Mesendoderm (in vitro differentiated cells): ENCODE measurements at regions not wholly inside any gene's neighbourhood (a gene's known extent, or its start where the extent isn't known, plus 50 kb on each side); places are given as distances from the start of the nearest gene placed in this dataset.

Experiments
- DNase-seq: peaks from one replicate; pipeline ENCODE4 v3.0.0; 2013
- H2AK5ac ChIP-seq: 2 replicates; pipeline ENCODE4 v1.6.1; 2013; ENCODE audit warnings: low read length, inconsistent platforms
- H2BK120ac ChIP-seq: 2 replicates; pipeline ENCODE4 v1.6.1; 2013; ENCODE audit warnings: low read depth, mild to moderate bottlenecking, low read length, moderate library complexity, mixed read lengths
- H2BK15ac ChIP-seq: replicated peaks from 2 replicates; pipeline ENCODE4 v1.6.1; 2013; ENCODE audit warnings: low read depth, mild to moderate bottlenecking, moderate library complexity
- H2BK5ac ChIP-seq: 2 replicates; pipeline ENCODE4 v1.6.1; 2013; ENCODE audit warnings: low read length, inconsistent platforms
- H3K18ac ChIP-seq: 2 replicates; pipeline ENCODE4 v1.6.1; 2013; ENCODE audit warnings: mild to moderate bottlenecking, low read length, mixed read lengths
- H3K23ac ChIP-seq: one replicate; pipeline ENCODE4 v1.6.1; 2013; ENCODE audit warnings: low read length
- H3K27ac ChIP-seq: 2 replicates; pipeline ENCODE4 v1.5.1; 2013; ENCODE audit warnings: low read depth, mild to moderate bottlenecking, inconsistent platforms, low read length, moderate library complexity
- H3K27me3 ChIP-seq: 2 replicates; pipeline ENCODE4 v1.6.1; 2013; ENCODE audit warnings: low read length, control low read depth, mild to moderate bottlenecking, inconsistent platforms; ENCODE audit not compliant: insufficient read depth, poor library complexity
- H3K36me3 ChIP-seq: 2 replicates; pipeline ENCODE4 v1.6.1; 2013; ENCODE audit warnings: low read length, inconsistent platforms; ENCODE audit not compliant: control insufficient read depth, insufficient read depth
- H3K4ac ChIP-seq: one replicate; pipeline ENCODE4 v1.6.1; 2013; ENCODE audit warnings: low read depth, mild to moderate bottlenecking, low read length, moderate library complexity
- H3K4me1 ChIP-seq: 2 replicates; pipeline ENCODE4 v1.6.1; 2013; ENCODE audit warnings: low read depth, low read length, inconsistent platforms; ENCODE audit not compliant: control insufficient read depth
- H3K4me2 ChIP-seq: 2 replicates; pipeline ENCODE4 v1.6.1; 2013; ENCODE audit warnings: low read length
- H3K4me3 ChIP-seq: 2 replicates; pipeline ENCODE4 v1.5.1; 2013; ENCODE audit warnings: mild to moderate bottlenecking, low read length
- H3K56ac ChIP-seq: one replicate; pipeline ENCODE4 v1.6.1; 2013; ENCODE audit warnings: low read length
- H3K79me1 ChIP-seq: 2 replicates; pipeline ENCODE4 v1.6.1; 2013; ENCODE audit warnings: low read length, inconsistent platforms
- H3K79me2 ChIP-seq: 2 replicates; pipeline ENCODE4 v1.6.1; 2013; ENCODE audit warnings: mild to moderate bottlenecking, low read length; ENCODE audit not compliant: control insufficient read depth, insufficient read depth
- H3K9ac ChIP-seq: 2 replicates; pipeline ENCODE4 v1.6.1; 2013; ENCODE audit warnings: low read length, inconsistent platforms
- H4K5ac ChIP-seq: one replicate; pipeline ENCODE4 v1.6.1; 2013; ENCODE audit warnings: low read length
- H4K8ac ChIP-seq: one replicate; pipeline ENCODE4 v1.6.1; 2013; ENCODE audit warnings: low read depth, mild to moderate bottlenecking, control low read depth, low read length, moderate library complexity
- WGBS: extraction: QIAGEN DNeasy Blood & Tissue Kit; methylation state at CpG from one replicate; pipeline ENCODE4 v1.1.7; 2013; ENCODE audit warnings: low lambda C conversion rate, missing lambda C conversion rate; ENCODE audit not compliant: insufficient coverage; ENCODE audit errors: extremely low coverage; 5-methylcytosine and 5-hydroxymethylcytosine counted together

DNA sequence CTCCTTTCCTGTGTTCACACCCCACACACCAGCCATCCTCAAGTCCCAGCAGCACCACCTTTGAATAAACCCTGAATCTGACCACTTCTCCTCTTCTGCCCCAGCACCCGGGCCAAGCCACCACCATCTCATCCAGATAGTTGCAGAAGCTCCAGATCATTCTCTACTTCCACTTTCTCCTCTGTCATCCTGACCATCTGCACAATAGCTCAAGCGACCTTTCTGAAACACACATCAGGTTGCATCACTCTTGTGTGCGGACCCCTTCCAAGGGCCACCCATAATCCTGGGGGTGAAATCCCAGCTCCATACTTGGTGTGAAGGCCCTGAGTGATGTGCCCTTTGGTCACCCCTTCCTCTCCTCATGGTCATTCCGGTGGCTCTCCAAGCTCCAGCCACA, 187.4 kb upstream of the GALNT17 start:
- Histone ChIP-seq H3K4me3 (no peak overlapping the region), H2BK15ac (no peak overlapping the region), H3K9ac (no peak overlapping the region), H4K5ac (no peak overlapping the region), H3K36me3 (no peaks in the 10 kb centered on the region), H3K27me3 (no peaks in the 10 kb centered on the region), H2BK5ac (no peak overlapping the region), H3K56ac (no peak overlapping the region), H3K4ac (no peak overlapping the region), H3K23ac (no peak overlapping the region), H2BK120ac (no peak overlapping the region), H3K18ac (no peak overlapping the region), H3K27ac (no peak overlapping the region), H2AK5ac (no peak overlapping the region), H3K4me1 (no peaks in the 10 kb centered on the region), H3K79me1 (no peaks in the 10 kb centered on the region), H3K4me2 (no peak overlapping the region), H3K79me2 (no peaks in the 10 kb centered on the region), H4K8ac (no peak overlapping the region)
- no peak for DNase-seq
- WGBS = no CpG with 5 or more reads among the region's 4 CpGs

DNA sequence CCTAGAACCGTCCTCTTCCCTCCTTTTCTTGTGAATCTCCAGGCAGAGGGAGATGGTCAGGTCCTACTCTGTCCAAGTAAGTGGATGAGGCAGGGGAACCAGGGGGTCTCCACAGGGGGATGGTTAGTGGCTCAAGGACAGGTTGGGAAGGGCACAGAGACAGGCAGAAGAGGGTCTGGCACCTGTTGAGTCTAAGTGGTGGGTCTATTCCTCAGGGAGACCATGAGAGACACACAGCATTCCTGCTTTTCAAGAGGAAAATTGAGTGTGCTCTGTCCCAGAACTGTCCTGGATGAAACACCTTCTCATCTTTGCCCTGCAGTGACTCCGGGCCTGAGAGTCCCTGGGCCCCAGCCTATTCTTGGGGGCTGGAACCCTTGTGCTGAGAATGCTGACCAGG, 184.8 kb upstream of the GALNT17 start:
- Histone ChIP-seq H3K23ac (no peak overlapping the region), H3K9ac (no peak overlapping the region), H3K36me3 (no peaks in the 10 kb centered on the region), H3K56ac (no peak overlapping the region), H3K4me3 (no peak overlapping the region), H4K8ac (no peak overlapping the region), H3K4me1 (peaks cover 7% of the 10 kb centered on the region), H3K27me3 (no peaks in the 10 kb centered on the region), H2AK5ac (no peak overlapping the region), H2BK15ac (no peak overlapping the region), H4K5ac (no peak overlapping the region), H3K79me2 (no peaks in the 10 kb centered on the region), H2BK120ac (no peak overlapping the region), H2BK5ac (no peak overlapping the region), H3K18ac (no peak overlapping the region), H3K79me1 (no peaks in the 10 kb centered on the region), H3K4ac (no peak overlapping the region), H3K27ac (no peak overlapping the region), H3K4me2 (no peak overlapping the region)
- WGBS = no CpG with 5 or more reads among the region's 2 CpGs
- no peak for DNase-seq

DNA sequence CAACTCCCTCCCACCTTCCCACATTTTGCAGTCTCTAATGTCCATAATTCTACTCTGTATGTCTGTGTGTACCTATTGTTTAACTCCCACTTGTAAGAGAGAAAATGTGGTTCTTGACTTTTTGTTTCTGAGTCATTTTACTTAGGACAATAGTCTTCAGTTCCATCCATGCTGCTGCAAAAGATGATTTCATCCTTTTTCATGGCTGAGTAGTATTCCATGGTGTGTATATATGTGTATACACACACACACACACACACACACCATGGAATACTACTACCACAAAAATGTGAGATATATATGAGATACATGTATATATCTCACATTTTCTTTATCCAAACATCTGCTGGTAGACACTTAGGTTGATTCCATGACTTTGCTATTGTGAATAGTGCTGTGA, 182.1 kb upstream of the GALNT17 start:
- H3K9ac ChIP-seq = no peak overlapping the region
- no peak overlapping the region for H4K5ac ChIP-seq

DNA sequence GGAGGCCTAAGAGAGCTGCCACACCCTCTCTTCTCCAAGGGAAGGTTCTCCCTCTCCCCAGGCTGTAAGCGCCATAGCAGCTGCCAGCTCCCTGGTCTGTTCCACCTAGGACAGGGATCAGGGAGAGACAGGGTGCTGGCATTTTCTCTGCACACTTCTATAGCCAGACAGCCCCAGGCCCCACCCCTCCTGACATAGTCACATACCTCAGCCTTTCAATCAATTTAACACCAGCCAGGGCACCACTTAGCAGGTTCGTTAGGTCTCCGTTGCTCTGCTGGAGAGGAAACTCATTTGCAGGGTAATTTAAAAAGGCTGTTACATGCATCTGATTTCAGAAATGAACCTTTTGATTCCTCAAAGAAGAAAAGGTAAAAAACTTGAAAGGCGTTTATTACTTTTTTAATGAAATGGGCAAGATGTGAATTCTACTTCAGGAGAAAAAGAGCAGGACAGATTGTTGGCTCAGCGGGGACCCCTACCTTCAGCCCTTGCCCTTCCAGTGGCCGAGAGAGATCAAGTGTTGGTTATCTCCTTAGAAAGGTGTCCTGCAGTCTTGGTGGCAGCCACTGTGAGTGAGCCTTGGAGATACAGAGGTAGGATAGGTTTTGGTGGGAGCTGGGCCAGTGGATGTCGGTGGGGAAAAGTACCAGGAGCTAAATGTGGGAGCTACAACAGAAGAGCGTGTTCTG, 180.5 kb upstream of the GALNT17 start:
- DNase-seq = peak; percentile 72

More for the DNA sequence above, 182.1 kb upstream of the GALNT17 start:
- no peaks in the 10 kb centered on the region for H3K36me3 ChIP-seq
- H3K27ac ChIP-seq = no peak overlapping the region
- no peak overlapping the region for H3K4me3 ChIP-seq
- H3K79me2 ChIP-seq = no peaks in the 10 kb centered on the region
- peaks cover 12% of the 10 kb centered on the region for H3K4me1 ChIP-seq
- H2BK5ac ChIP-seq = no peak overlapping the region
- no peak overlapping the region for H3K23ac ChIP-seq
- no peaks in the 10 kb centered on the region for H3K27me3 ChIP-seq
- DNase-seq = no peak
- H3K56ac ChIP-seq = no peak overlapping the region
- no peak overlapping the region for H2BK120ac ChIP-seq
- no peak overlapping the region for H4K8ac ChIP-seq
- H3K79me1 ChIP-seq = no peaks in the 10 kb centered on the region
- no peak overlapping the region for H3K18ac ChIP-seq
- H3K4ac ChIP-seq = no peak overlapping the region
- H3K4me2 ChIP-seq = no peak overlapping the region
- H2BK15ac ChIP-seq = no peak overlapping the region
- no peak overlapping the region for H2AK5ac ChIP-seq

DNA sequence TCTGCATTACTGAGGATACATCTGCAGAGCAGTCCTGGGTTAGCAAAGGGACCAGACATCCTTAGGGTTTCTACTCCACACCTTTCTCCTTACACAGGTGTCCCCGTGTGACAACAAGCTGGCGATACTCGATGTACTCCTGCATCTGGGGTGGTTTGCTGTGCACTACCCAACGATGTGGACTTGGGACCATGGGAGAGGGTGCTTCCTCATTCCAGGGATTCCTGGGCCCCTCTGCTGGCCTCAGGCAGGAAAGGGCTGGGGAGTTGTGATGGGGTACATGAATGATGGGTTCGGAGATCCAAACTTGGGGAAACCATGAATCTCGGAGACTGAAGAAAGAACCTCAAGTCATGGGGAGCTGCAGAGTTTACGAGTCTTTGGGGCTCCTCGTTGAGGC, 179.6 kb upstream of the GALNT17 start:
- no peak for DNase-seq
- Histone ChIP-seq H3K18ac (no peak overlapping the region), H3K4me2 (no peak overlapping the region), H3K27ac (no peak overlapping the region), H3K36me3 (no peaks in the 10 kb centered on the region), H3K27me3 (no peaks in the 10 kb centered on the region), H3K9ac (no peak overlapping the region), H2BK5ac (peak overlapping the region; percentile 29), H2AK5ac (peak overlapping the region; percentile 93), H3K23ac (no peak overlapping the region), H3K79me1 (no peaks in the 10 kb centered on the region), H3K4me3 (no peak overlapping the region), H3K79me2 (no peaks in the 10 kb centered on the region), H3K4ac (no peak overlapping the region), H4K5ac (no peak overlapping the region), H3K4me1 (peaks cover 12% of the 10 kb centered on the region), H2BK120ac (no peak overlapping the region), H4K8ac (no peak overlapping the region), H2BK15ac (no peak overlapping the region), H3K56ac (peak overlapping the region; percentile 77)
- WGBS = no CpG with 5 or more reads among the region's 8 CpGs

More for the DNA sequence above, 180.5 kb upstream of the GALNT17 start:
- Histone ChIP-seq H2AK5ac (no peak overlapping the region), H2BK15ac (no peak overlapping the region), H3K27me3 (no peaks in the 10 kb centered on the region), H3K9ac (peak overlapping the region; percentile 8), H2BK5ac (peak overlapping the region; percentile 29), H2BK120ac (no peak overlapping the region), H3K4me1 (peaks cover 12% of the 10 kb centered on the region), H4K8ac (no peak overlapping the region), H3K18ac (no peak overlapping the region), H3K4me3 (no peak overlapping the region), H3K79me1 (no peaks in the 10 kb centered on the region), H3K27ac (no peak overlapping the region), H3K36me3 (no peaks in the 10 kb centered on the region), H3K79me2 (no peaks in the 10 kb centered on the region), H3K4ac (no peak overlapping the region), H4K5ac (no peak overlapping the region), H3K23ac (no peak overlapping the region), H3K56ac (peak overlapping the region; percentile 77), H3K4me2 (no peak overlapping the region)
- no CpG with 5 or more reads among the region's 8 CpGs for WGBS

DNA sequence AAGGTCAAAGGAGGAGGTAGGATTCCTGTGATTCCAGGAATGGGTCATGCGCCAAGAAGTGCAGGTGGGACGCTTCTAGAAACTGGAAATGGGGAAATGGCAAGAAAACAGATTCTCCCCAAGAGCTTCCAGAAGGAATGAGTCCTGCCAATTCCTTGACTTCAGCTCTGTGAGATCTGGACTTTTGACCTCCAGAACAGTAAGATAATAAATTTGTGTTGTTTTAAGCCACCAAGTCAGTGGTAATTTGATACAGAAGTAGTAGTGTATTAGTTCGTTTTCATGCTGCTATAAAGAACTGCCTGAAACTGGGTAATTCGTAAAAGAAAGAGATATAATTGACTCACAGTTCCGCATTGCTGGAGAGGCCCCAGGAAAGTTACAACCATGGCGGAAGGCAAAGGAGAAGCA, 178.6 kb upstream of the GALNT17 start:
- Histone ChIP-seq H3K27me3 (no peaks in the 10 kb centered on the region), H3K23ac (no peak overlapping the region), H2BK5ac (no peak overlapping the region), H3K4me2 (no peak overlapping the region), H2AK5ac (no peak overlapping the region), H3K4ac (peak overlapping the region; percentile 11), H3K27ac (no peak overlapping the region), H4K5ac (no peak overlapping the region), H3K18ac (no peak overlapping the region), H4K8ac (no peak overlapping the region), H3K56ac (no peak overlapping the region), H3K4me1 (peaks cover 12% of the 10 kb centered on the region), H3K36me3 (no peaks in the 10 kb centered on the region), H3K79me1 (no peaks in the 10 kb centered on the region), H3K79me2 (no peaks in the 10 kb centered on the region), H3K4me3 (no peak overlapping the region), H2BK15ac (no peak overlapping the region), H3K9ac (no peak overlapping the region), H2BK120ac (no peak overlapping the region)
- WGBS = no CpG with 5 or more reads among the region's 6 CpGs
- no peak for DNase-seq
